Omental fat pad (tissue), 3 donors: ENCODE measurements at regions not wholly inside any gene's neighbourhood (a gene's known extent, or its start where the extent isn't known, plus 50 kb on each side); places are given as distances from the start of the nearest gene placed in this dataset.
"Not testable (repeated sequence)": the region's sequence is repeated elsewhere in the genome, so short reads cannot be mapped to it uniquely, and the experiment has no call there.

ENCODE experiments used
- ATAC-seq: fragments of 150-250 bp; one replicate; pipeline ENCODE4 v1.9.1; 2016; ENCODE audit warnings: mild to moderate bottlenecking, moderate library complexity; ENCODE audit not compliant: low FRiP score
- DNase-seq: peaks from one replicate; pipeline ENCODE4 v3.0.0-alpha.2; 2019; ENCODE audit warnings: low spot score
- CTCF ChIP-seq, 3 donors: fragments of 450-650 bp; IDR thresholded peaks; one replicate each; pipeline ENCODE4 v1.5.1; 2016 to 2017; ENCODE audit warnings: antibody characterized with exemption in 3 of 3, mild to moderate bottlenecking in 3 of 3, moderate library complexity in 2 of 3

DNA sequence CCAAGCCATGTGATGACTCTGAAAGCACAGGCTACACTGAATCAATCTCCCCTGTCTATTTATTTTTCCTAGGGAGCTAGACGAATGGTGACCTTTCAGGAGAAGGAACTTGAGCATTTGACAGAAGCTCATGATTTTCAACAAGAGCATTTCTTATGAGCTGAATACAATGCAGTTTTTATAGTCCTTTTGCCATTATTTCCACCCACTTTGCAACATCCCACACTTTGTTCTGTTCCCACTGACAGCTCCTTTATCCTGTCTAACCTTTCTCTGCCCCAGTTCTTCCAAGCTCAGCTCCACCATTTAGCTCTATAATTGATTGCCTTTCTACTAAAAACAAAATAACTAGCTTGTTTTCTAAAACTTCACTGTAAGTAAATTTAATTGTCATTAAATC, 91.9 kb upstream of the PRSS1 start:
- ATAC-seq = no peak
- TF ChIP-seq CTCF (IDR thresholded peaks at IDR 0.05) = no peak

GRCh38 chr7:142654398-142654797, 94.9 kb upstream of the PRSS1 start:
- no peak for ATAC-seq
- no peak for DNase-seq
- TF ChIP-seq CTCF (IDR thresholded peaks at IDR 0.05) = no peak

More for the DNA sequence above, 91.9 kb upstream of the PRSS1 start:
- DNase-seq = no peak

DNA sequence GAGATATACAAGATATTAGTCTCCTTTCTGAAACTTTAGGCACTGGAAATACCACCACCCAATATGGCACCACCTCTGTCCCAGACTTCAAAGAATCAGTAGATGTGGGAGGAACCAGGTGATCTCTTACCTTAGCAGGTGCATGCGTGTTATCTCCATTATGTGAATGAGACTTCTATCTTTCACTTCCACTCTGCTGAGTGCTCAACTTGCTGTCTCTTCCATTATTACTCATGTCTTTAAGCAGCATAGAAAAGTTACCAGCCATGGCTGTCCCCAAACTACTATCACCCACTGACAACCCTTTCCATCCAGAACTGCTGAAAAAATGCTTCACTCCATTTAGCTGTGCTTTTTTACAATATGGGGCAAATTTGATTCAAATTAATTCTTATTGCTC, 101.5 kb upstream of the PRSS1 start:
- DNase-seq = no peak
- no peak for ATAC-seq
- TF ChIP-seq CTCF (IDR thresholded peaks at IDR 0.05) = no peak

- DNase-seq (no peak), ATAC-seq (no peak)
- TF ChIP-seq CTCF (IDR thresholded peaks at IDR 0.05) = no peak
Observed at GRCh38 chr7:142646386-142647140, 102.7 kb upstream of the PRSS1 start.

GRCh38 chr7:142645777-142646176, 103.5 kb upstream of the PRSS1 start:
- no peak for TF ChIP-seq CTCF (IDR thresholded peaks at IDR 0.05)
- ATAC-seq (no peak), DNase-seq (no peak)

GRCh38 chr7:142642316-142642715, 107.0 kb upstream of the PRSS1 start:
- no peak for TF ChIP-seq CTCF (IDR thresholded peaks at IDR 0.05)
- ATAC-seq (no peak), DNase-seq (no peak)

GRCh38 chr7:142641252-142641651, 108.0 kb upstream of the PRSS1 start:
- DNase-seq, ATAC-seq: not testable (repeated sequence)
